HCT116 (cell line): ENCODE measurements at regions not wholly inside any gene's neighbourhood (a gene's known extent, or its start where the extent isn't known, plus 50 kb on each side); places are given as distances from the start of the nearest gene placed in this dataset.

ENCODE experiments used
- ATAC-seq: fragments of 200-7000 bp; cut with Tn5 transposase; 2 replicates; pipeline ENCODE4 v1.9.1; 2020; ENCODE audit warnings: mild to moderate bottlenecking, moderate library complexity
- BruUV-seq: library from RNA; stranded (reverse); fragments of 400-500 nt; replicated peaks from 2 replicates; lab custom pipeline; 2021; lab: Mats Ljungman, UMichigan
- CTCF ChIA-PET: fragments of 300-600 bp; sonication (Branson Sonifier 250); formaldehyde crosslinking; loops from one replicate; lab custom pipeline; 2021; ENCODE audit warnings: antibody characterized with exemption; lab: Charles Lee
- POLR2A ChIA-PET: fragments of 300-600, 350-600 bp; sonication (Branson Sonifier 250); formaldehyde crosslinking; loops from one replicate; lab custom pipeline; 2021; ENCODE audit warnings: antibody characterized with exemption; lab: Charles Lee
- RAD21 ChIA-PET, 2 experiments: fragments of 300-600 bp; sonication (Branson Sonifier 250); formaldehyde crosslinking; loops; one replicate each; lab custom pipeline; 2023; ENCODE audit warnings: low total read pairs in 2 of 2; ENCODE audit not compliant: uncharacterized antibody in 2 of 2, unreplicated experiment in 2 of 2, low non-redundant PET in 1 of 2; lab: Charles Lee
- DNase-seq: peaks from one replicate; pipeline ENCODE4 v3.0.0-alpha.2; 2010; ENCODE audit warnings: low read depth, low spot score
- H2AFZ ChIP-seq: fragments of 200-600 bp; shearing (Covaris generic), sonication (generic); 2 replicates; pipeline ENCODE4 v1.6.1; 2017; ENCODE audit warnings: low read depth, mixed run types, mixed read lengths, antibody characterized with exemption, low read length; ENCODE audit not compliant: poor library complexity, severe bottlenecking
- H3K27ac ChIP-seq: 2 replicates; pipeline ENCODE4 v1.5.1; 2012; ENCODE audit warnings: low read depth, low read length
- H3K27me3 ChIP-seq: fragments of 200-600 bp; sonication (generic); 2 replicates; pipeline ENCODE4 v1.6.1; 2016; ENCODE audit warnings: mixed run types, low read length, mixed read lengths; ENCODE audit not compliant: insufficient read depth
- H3K36me3 ChIP-seq, 2 experiments: fragments of 200-500 bp in 1 of 2; fragments of 200-600 bp in 1 of 2; sonication (Bioruptor generic) in 1 of 2; sonication (generic) in 1 of 2; 2 replicates each; pipeline versions ENCODE4 v1.5.1 to v1.6.1; 2014 to 2016; ENCODE audit warnings: low read length in 2 of 2, inconsistent platforms in 1 of 2, mixed read lengths in 1 of 2, mixed run types in 1 of 2; ENCODE audit not compliant: insufficient read depth in 2 of 2, control insufficient read depth in 1 of 2
- H3K4me1 ChIP-seq, 2 experiments: fragments of 200-600 bp in 1 of 2; sonication (generic) in 1 of 2; 2 replicates each; pipeline versions ENCODE4 v1.5.1 to v1.6.1; 2012 to 2017; ENCODE audit warnings: low read length in 2 of 2, inconsistent platforms in 1 of 2, mild to moderate bottlenecking in 1 of 2, mixed read lengths in 1 of 2, mixed run types in 1 of 2, moderate library complexity in 1 of 2; ENCODE audit not compliant: insufficient read depth in 2 of 2, control insufficient read depth in 1 of 2
- H3K4me2 ChIP-seq: fragments of 200-600 bp; sonication (generic); 2 replicates; pipeline ENCODE4 v1.6.1; 2017; ENCODE audit warnings: mixed run types, low read length, mixed read lengths
- H3K4me3 ChIP-seq, 2 experiments: fragments of 200-600 bp in 1 of 2; sonication (generic) in 1 of 2; replicated peaks in 1 of 2; 2 replicates each; pipeline ENCODE4 v1.5.1; 2011 to 2016; ENCODE audit warnings: low read length in 2 of 2, control low read depth in 1 of 2, low read depth in 1 of 2, mild to moderate bottlenecking in 1 of 2, mixed read lengths in 1 of 2, mixed run types in 1 of 2
- H3K79me2 ChIP-seq: fragments of 200-600 bp; sonication (generic); 2 replicates; pipeline ENCODE4 v1.6.1; 2017; ENCODE audit warnings: mild to moderate bottlenecking, mixed run types, low read length, moderate library complexity, mixed read lengths; ENCODE audit not compliant: insufficient read depth
- H3K9ac ChIP-seq: fragments of 200-600 bp; sonication (generic); 2 replicates; pipeline ENCODE4 v1.6.1; 2016; ENCODE audit warnings: low read length, mixed read lengths
- H3K9me2 ChIP-seq: fragments of 200-600 bp; sonication (generic), shearing (Covaris generic); 2 replicates; pipeline ENCODE4 v1.6.1; 2017; ENCODE audit warnings: mixed run types, mild to moderate bottlenecking, moderate library complexity; ENCODE audit not compliant: insufficient read depth
- H3K9me3 ChIP-seq, 2 experiments: fragments of 200-500 bp in 1 of 2; fragments of 200-600 bp in 1 of 2; sonication (Bioruptor generic) in 1 of 2; sonication (generic) in 1 of 2; 2 replicates each; pipeline ENCODE4 v1.6.1; 2014 to 2017; ENCODE audit warnings: low read length in 2 of 2, mixed read lengths in 2 of 2, inconsistent platforms in 1 of 2, low read depth in 1 of 2, mild to moderate bottlenecking in 1 of 2, mixed run types in 1 of 2, moderate library complexity in 1 of 2; ENCODE audit not compliant: control insufficient read depth in 1 of 2, insufficient read depth in 1 of 2
- H4K20me1 ChIP-seq: fragments of 200-600 bp; sonication (generic), shearing (Covaris generic); 2 replicates; pipeline ENCODE4 v1.6.1; 2017; ENCODE audit warnings: mixed run types, mild to moderate bottlenecking, moderate library complexity; ENCODE audit not compliant: insufficient read depth
- CEBPB ChIP-seq: IDR thresholded peaks from 2 replicates; pipeline ENCODE4 v1.6.1; 2012; ENCODE audit warnings: low read depth
- EGR1 ChIP-seq: IDR thresholded peaks from 2 replicates; pipeline ENCODE4 v1.6.1; 2012; ENCODE audit warnings: low read depth
- EZH2phosphoT487 ChIP-seq: fragments of 200-600 bp; IDR thresholded peaks from 2 replicates; pipeline ENCODE4 v1.6.1; 2018; ENCODE audit warnings: antibody characterized with exemption, borderline replicate concordance
- JUND ChIP-seq: IDR thresholded peaks from 2 replicates; pipeline ENCODE4 v1.6.1; 2012
- POLR2A ChIP-seq: IDR thresholded peaks from 2 replicates; pipeline ENCODE4 v1.7.0; 2011; ENCODE audit warnings: borderline replicate concordance; ENCODE audit not compliant: insufficient read depth, insufficient read length; ENCODE audit errors: extremely low read depth
- POLR2AphosphoS5 ChIP-seq: IDR thresholded peaks from 2 replicates; pipeline ENCODE4 v1.6.1; 2011; ENCODE audit warnings: mild to moderate bottlenecking, low read depth, low read length, moderate library complexity
- RAD21 ChIP-seq: IDR thresholded peaks from 2 replicates; pipeline ENCODE4 v1.6.1; 2012; ENCODE audit warnings: low read depth, mild to moderate bottlenecking
- SIN3A ChIP-seq: IDR thresholded peaks from 2 replicates; pipeline ENCODE4 v1.6.1; 2012; ENCODE audit warnings: low read depth
- SRF ChIP-seq: IDR thresholded peaks from 2 replicates; pipeline ENCODE4 v1.6.1; 2012; ENCODE audit warnings: low read depth
- intact Hi-C: fragments of 100-400 bp; cut with micrococcal nuclease; formaldehyde crosslinking; loops from 2 replicates; pipeline ENCODE4 v1.10.0; 2022
- TF ChIP-seq, protein P1 (sequence below): IDR thresholded peaks from 2 replicates; pipeline ENCODE4 v1.6.1; 2011; ENCODE audit warnings: mild to moderate bottlenecking, low read length, moderate library complexity; ENCODE audit not compliant: insufficient replicate concordance; ENCODE audit errors: extremely low read depth
- TF ChIP-seq, protein P2 (sequence below), 3 experiments: fragments of 200-600 bp in 1 of 3; sonication (generic) in 1 of 3; IDR thresholded peaks in 2 of 3; conservative IDR thresholded peaks in 1 of 3; 2 replicates each; pipeline ENCODE4 v1.5.1; 2012 to 2017; ENCODE audit warnings: low read depth in 2 of 3, low read length in 2 of 3, antibody characterized with exemption in 1 of 3, borderline replicate concordance in 1 of 3, control low read depth in 1 of 3, mild to moderate bottlenecking in 1 of 3, mixed read lengths in 1 of 3, mixed run types in 1 of 3, moderate library complexity in 1 of 3; ENCODE audit not compliant: insufficient read depth in 1 of 3
- TF ChIP-seq, protein P3 (sequence below): IDR thresholded peaks from 2 replicates; pipeline ENCODE4 v1.6.1; 2012

DNA sequence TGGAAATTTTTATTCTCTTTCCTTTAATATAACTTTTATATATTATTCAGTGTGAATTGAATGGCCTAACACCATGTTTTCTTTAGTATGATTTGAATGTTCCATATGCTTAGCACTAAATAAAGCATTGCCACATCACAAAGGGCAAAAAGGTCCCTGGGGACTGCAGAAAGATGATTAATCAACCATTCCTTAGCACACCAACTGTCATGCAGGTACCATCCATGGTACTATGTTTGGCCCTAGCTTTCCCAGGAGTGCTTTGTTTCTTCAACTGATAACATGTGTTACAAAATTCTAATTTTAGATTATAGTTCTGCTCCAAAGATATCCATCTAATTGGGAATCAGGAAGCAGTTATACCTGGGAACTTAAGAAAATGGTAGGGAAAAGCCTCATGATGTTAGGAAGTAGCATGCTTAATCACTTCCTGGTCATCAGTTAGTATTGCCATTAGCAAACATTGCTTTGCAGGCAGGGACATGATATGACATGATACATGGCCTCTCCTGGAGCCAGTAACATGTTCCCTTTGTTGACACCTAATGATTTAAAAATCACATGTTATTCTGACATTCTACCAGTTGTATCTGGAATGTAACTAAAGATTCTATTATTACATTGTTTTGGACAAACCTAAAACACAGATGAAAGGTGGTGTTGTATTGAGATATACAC, 712.6 kb upstream of the GBE1 start:
- Histone ChIP-seq H4K20me1 (no peaks in the 10 kb centered on the region), H3K27ac (no peak overlapping the region), H3K4me3 (no peak overlapping the region)
- intact Hi-C loops, result no loop called here
- TF ChIP-seq POLR2A (no peak), SRF (no peak), POLR2AphosphoS5 (no peak), RAD21 (no peak), CEBPB (no peak), EZH2phosphoT487 (no peak), SIN3A (no peak), EGR1 (no peak), JUND (no peak)
- TF ChIP-seq, protein P1, sequence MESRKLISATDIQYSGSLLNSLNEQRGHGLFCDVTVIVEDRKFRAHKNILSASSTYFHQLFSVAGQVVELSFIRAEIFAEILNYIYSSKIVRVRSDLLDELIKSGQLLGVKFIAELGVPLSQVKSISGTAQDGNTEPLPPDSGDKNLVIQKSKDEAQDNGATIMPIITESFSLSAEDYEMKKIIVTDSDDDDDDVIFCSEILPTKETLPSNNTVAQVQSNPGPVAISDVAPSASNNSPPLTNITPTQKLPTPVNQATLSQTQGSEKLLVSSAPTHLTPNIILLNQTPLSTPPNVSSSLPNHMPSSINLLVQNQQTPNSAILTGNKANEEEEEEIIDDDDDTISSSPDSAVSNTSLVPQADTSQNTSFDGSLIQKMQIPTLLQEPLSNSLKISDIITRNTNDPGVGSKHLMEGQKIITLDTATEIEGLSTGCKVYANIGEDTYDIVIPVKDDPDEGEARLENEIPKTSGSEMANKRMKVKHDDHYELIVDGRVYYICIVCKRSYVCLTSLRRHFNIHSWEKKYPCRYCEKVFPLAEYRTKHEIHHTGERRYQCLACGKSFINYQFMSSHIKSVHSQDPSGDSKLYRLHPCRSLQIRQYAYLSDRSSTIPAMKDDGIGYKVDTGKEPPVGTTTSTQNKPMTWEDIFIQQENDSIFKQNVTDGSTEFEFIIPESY, result no peak
- TF ChIP-seq, protein P2, sequence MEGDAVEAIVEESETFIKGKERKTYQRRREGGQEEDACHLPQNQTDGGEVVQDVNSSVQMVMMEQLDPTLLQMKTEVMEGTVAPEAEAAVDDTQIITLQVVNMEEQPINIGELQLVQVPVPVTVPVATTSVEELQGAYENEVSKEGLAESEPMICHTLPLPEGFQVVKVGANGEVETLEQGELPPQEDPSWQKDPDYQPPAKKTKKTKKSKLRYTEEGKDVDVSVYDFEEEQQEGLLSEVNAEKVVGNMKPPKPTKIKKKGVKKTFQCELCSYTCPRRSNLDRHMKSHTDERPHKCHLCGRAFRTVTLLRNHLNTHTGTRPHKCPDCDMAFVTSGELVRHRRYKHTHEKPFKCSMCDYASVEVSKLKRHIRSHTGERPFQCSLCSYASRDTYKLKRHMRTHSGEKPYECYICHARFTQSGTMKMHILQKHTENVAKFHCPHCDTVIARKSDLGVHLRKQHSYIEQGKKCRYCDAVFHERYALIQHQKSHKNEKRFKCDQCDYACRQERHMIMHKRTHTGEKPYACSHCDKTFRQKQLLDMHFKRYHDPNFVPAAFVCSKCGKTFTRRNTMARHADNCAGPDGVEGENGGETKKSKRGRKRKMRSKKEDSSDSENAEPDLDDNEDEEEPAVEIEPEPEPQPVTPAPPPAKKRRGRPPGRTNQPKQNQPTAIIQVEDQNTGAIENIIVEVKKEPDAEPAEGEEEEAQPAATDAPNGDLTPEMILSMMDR (IDR thresholded peaks at IDR 0.05 in 2 of 3, conservative IDR thresholded peaks at IDR 0.05 in 1 of 3; ENCODE audit: borderline replicate concordance in 1 of 3, insufficient read depth in 1 of 3, low read depth in 2 of 3, low read length in 2 of 3), result no peak
- TF ChIP-seq, protein P3, sequence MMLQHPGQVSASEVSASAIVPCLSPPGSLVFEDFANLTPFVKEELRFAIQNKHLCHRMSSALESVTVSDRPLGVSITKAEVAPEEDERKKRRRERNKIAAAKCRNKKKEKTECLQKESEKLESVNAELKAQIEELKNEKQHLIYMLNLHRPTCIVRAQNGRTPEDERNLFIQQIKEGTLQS, result no peak
- TF ChIP-seq, all 23 proteins: peak for 0
- no peak for DNase-seq
- Histone ChIP-seq H3K36me3 (no peaks in the 10 kb centered on the region), H3K9ac (no peak overlapping the region), H3K27me3 (no peaks in the 10 kb centered on the region), H3K9me2 (no peaks in the 10 kb centered on the region), H3K4me2 (no peak overlapping the region), H3K4me1 (no peaks in the 10 kb centered on the region), H2AFZ (no peak overlapping the region), H3K9me3 (0 out of 4 replicates have a peak, but pooled peaks cover 0 to 7% of the 10 kb centered on the region in 2 experiments), H3K79me2 (no peaks in the 10 kb centered on the region)
- BruUV-seq, result no TSS peak
- ATAC-seq, result no peak
- POLR2A ChIA-PET, result no interaction called here
- RAD21 ChIA-PET, result no interaction called here
- CTCF ChIA-PET, result no interaction called here
